Activated CD4-positive, alpha-beta T cell treated with anti-CD3 and anti-CD28 coated beads for 1 hour (primary cell): ENCODE measurements at regions not wholly inside any gene's neighbourhood (a gene's known extent, or its start where the extent isn't known, plus 50 kb on each side); places are given as distances from the start of the nearest gene placed in this dataset.

Experiments used
- DNase-seq: peaks from one replicate; pipeline ENCODE4 v3.0.0-alpha.2; 2020

- no peak for DNase-seq
Observed at GRCh38 chr11:115939104-115939730, 435.0 kb upstream of the CADM1 start.

DNA sequence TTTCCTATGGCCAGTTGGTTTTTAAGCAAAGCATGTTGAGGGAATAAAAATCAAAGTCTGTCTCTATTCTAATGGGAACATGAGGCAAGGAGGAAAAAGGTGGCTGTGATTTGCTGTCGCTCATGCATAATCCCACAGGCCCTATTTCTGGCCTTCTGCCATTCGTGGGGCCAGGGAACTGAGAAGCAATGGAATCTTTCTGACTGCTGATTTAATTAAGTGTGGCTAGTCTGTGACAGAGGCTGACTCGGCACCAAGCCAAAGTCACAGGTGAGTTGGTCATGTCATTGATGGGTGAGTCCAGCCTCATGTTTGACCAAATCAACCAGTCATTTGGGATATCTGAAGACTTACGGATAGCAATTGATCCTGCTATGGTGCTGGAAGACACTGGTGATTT lies 429.3 kb upstream of the CADM1 start:
- no peak for DNase-seq

DNA sequence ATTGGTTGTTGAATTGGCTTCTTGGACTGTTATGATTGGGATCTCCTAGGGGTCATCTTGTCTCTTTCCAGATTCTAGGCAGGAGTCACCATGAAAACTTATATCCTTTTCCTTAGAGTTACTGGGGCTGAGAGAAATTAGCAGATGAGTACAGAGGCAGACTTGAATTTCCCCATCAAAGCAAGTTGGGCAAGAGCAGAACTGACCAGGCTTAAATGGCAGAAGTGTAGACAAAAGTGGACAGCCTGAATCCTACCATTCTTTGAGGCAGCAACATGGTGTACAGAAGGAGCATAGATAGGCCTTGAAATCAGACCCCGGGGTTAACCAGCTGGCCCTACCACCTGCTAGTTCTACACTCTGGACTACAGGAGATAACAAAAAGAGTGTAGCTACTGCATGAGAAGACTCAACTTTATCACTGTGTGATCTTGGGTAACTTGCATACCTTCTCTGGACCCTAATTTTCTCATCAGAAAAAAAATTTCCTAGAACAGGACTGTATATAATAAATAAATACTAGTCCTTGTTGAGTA lies 427.4 kb upstream of the CADM1 start:
- DNase-seq: no peak

DNA sequence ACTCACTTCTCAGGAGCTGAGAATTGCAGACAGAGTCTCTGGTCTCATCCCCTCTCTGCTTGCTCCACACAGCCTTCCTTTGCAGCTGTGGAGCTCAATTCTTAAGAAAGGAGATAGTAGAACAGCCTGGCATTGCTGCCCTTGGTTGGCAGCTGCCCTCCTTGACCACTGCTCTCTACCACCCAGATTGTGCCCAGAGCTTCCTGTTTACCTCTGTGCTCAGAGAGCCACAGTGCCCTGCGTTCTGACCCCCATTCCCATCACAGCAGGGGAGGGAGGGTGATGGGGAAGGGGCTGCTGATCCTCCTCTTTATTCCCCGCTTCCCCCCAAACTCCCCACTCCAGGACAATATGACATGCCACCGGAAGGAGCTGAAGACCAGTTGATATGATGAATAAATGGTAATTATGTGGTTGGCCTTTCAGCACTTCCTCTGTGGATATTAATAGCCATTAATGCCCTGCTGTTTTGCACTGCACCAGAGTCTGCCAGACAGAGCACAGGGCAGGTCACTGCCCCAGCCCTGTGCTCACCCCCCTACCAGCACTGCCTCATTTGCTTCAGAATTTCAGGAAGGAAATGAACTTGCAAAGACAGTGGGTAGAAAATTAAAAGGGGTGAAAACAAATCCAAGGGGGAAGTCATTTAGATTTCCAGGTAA lies 426.8 kb upstream of the CADM1 start:
- no peak for DNase-seq

- DNase-seq: no peak
Observed at GRCh38 chr11:115930291-115930690, 426.1 kb upstream of the CADM1 start.

DNA sequence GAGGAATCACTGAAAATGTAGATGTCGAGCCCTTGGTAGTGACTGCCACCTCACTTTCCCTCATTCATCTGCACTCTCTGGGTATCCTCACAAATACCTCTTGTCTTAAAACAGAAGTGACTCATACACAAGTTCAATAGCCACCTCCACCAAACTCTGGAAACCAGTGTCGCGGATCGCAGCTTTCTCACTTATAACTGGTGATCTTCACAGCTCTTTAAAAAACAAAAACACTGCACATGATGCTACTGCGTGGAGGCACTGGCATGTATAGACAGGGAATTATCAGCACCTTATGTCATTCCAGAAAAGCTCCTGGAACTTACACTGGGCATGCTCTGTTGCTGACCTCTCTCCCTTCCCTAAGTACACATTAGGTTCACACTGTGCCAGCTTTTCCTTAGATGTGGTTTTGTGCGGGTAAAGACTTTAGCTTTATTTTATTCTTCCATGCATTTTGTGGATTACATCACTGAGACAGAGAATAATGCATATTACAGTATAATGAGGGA lies 425.5 kb upstream of the CADM1 start:
- no peak for DNase-seq

- no peak for DNase-seq
Observed at GRCh38 chr11:115928811-115929210, 424.6 kb upstream of the CADM1 start.

GRCh38 chr11:115927823-115928329 lies 423.7 kb upstream of the CADM1 start:
- no peak for DNase-seq

DNA sequence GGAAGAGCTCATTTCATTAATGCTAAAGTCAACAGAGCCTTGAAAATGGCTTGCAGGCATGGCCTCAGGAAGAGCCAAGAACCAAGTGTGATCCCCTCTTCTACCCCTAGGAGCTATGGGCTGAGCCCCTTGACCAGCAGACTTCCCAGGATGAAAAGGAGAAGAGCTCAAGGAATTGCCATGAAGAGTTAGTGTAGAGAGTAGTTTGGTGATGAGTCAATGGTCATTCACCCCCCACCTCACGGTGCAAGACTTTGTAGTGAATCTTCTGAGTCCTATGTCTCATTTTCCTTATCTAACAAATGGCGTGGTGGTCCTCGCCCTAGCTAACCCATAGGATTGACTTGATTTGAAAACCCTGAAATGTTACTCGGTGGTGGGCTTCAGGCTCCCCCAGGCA lies 422.4 kb upstream of the CADM1 start:
- DNase-seq: no peak

DNA sequence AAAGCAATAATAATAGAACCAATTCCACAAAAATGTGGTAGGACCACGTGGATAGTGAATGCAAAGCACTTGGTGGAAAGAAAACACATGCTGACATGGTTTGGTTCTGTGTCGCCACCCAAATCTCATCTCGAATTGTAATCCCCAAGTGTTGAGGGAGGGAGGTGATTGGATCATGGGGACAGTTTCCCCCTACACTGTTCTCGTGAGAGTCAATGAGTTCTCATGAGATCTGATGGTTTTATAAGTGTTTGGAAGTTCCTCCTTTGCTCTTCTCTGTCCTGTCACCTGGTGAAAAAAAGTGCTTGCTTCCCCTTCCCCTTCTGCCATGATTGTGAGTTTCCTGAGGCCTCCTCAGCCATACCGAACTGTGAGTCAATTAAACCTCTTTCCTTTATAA lies 421.9 kb upstream of the CADM1 start:
- DNase-seq: no peak

GRCh38 chr11:115925568-115926090 lies 421.4 kb upstream of the CADM1 start:
- DNase-seq: no peak

- no peak for DNase-seq
Observed at GRCh38 chr11:115924744-115925567, 420.7 kb upstream of the CADM1 start.

GRCh38 chr11:115922876-115923275 lies 418.7 kb upstream of the CADM1 start:
- DNase-seq: no peak

DNA sequence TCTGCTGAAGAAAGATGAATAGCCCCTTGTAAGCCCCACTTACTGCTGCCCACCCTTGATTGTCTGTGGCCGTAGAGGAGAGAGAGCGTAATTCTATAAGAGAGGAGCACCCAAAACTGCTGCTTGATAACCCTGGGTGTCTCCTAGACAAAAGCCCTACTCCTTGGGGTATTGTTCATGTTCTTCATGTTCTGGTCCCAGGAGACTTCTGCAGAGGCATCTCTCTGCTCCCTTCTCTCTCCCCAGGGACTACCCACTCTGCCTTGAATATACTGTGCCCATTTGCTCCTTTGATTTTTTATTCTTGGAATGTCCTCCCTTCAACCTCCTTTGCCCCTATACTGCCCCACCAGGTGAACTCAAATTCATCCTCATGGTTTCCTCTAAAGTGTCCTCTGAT lies 417.8 kb upstream of the CADM1 start:
- no peak for DNase-seq

GRCh38 chr11:115921540-115921939 lies 417.3 kb upstream of the CADM1 start:
- DNase-seq: no peak

DNA sequence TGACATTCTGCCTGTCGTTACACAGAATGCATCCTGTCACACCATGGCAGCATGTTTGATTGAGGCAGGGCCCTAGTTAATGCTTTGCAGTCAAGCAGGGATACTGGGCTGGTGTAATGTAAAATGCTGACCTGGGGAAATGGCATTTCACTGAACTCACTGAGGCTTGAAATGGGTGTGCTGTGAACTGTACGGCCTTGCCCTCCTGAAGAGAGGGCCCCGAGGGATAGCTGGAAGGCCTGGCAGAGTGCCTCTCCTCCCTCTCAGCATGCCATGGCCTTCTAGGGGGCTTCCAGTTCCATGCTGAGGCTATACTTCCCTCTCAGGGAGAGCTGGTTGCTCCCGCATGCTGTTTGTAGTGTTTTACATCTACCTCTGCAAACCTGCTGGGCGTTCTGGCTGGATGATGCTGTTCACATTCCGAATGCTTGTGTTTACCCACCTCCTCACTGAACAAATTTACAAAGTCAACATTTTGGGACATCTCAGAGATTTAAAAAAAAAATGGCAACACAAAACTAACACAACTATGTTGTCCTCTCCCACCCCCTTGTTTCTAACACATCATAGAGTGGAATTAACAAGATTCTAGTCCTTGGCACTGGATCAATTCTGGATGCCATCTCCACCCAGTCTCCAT lies 416.7 kb upstream of the CADM1 start:
- no peak for DNase-seq

GRCh38 chr11:115920092-115920461 lies 415.9 kb upstream of the CADM1 start:
- no peak for DNase-seq

- DNase-seq: no peak
Observed at GRCh38 chr11:115919341-115920091, 415.3 kb upstream of the CADM1 start.

- no peak for DNase-seq
Observed at GRCh38 chr11:115918576-115918975, 414.4 kb upstream of the CADM1 start.

DNA sequence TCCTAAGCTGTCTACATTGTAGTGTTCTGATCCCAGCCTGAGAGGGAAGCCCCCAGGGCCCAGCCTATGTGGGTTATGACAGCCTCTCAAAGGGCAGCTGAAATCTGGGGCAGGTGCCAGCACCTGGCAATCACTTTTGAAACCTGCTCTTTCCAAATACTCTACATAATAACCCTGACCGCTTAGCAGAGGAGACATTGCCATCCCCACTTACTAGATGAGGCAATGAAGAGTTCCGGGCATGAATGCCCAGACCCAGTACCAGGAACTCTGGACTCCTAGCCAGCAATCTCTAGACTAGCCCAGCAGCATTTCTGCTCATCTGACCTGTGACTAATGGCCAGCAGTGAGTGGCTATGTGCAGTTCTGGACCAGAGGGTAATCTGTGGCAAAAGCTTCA lies 412.4 kb upstream of the CADM1 start:
- DNase-seq: no peak

- DNase-seq: no peak
Observed at GRCh38 chr11:115912484-115912945, 408.3 kb upstream of the CADM1 start.
